K562 (cell line): ENCODE measurements at regions not wholly inside any gene's neighbourhood (a gene's known extent, or its start where the extent isn't known, plus 50 kb on each side); places are given as distances from the start of the nearest gene placed in this dataset.

ENCODE experiments used
- ARNT ChIP-seq, 2 experiments: fragments of 450-650 bp; IDR thresholded peaks; 2 replicates each; pipeline ENCODE4 v1.6.1; 2016; ENCODE audit warnings: mild to moderate bottlenecking in 1 of 2
- BDP1 ChIP-seq: IDR thresholded peaks from 3 replicates; pipeline ENCODE4 v1.6.1; 2011; ENCODE audit not compliant: insufficient read length, insufficient read depth
- CTCF ChIP-seq, 3 experiments: IDR thresholded peaks in 2 of 3; conservative IDR thresholded peaks in 1 of 3; 2 replicates each; pipeline ENCODE4 v1.5.1; 2011 to 2012; ENCODE audit warnings: low read length in 3 of 3, mild to moderate bottlenecking in 3 of 3, control low read depth in 2 of 3, improper control_type of control experiment in 1 of 3, inconsistent platforms in 1 of 3, low read depth in 1 of 3, mixed read lengths in 1 of 3, moderate library complexity in 1 of 3; ENCODE audit not compliant: insufficient read depth in 2 of 3
- GATA2 ChIP-seq: sonication (generic); formaldehyde crosslinking; IDR thresholded peaks from 2 replicates; pipeline ENCODE4 v1.4.0; 2020; ENCODE audit warnings: mild to moderate bottlenecking, missing genetic modification reagents
- HDAC2 ChIP-seq: fragments of 450-650 bp; IDR thresholded peaks from 2 replicates; pipeline ENCODE4 v1.6.1; 2016; ENCODE audit warnings: mild to moderate bottlenecking
- JUNB ChIP-seq: fragments of 450-650 bp; formaldehyde crosslinking; conservative IDR thresholded peaks from 2 replicates; pipeline ENCODE4 v1.4.0; 2020; ENCODE audit warnings: mild to moderate bottlenecking
- MAX ChIP-seq: sonication (generic); formaldehyde crosslinking; IDR thresholded peaks from 2 replicates; pipeline ENCODE4 v1.9.0; 2022; ENCODE audit warnings: mild to moderate bottlenecking, missing genetic modification reagents
- PKNOX1 ChIP-seq: fragments of 450-650 bp; IDR thresholded peaks from 2 replicates; pipeline ENCODE4 v1.6.1; 2016
- RBM22 ChIP-seq: fragments of 200-400 bp; formaldehyde crosslinking; IDR thresholded peaks from 2 replicates; pipeline ENCODE4 v1.6.1; 2018; ENCODE audit warnings: low read length, low read depth; ENCODE audit not compliant: poor library complexity, severe bottlenecking
- RNF219 ChIP-seq: fragments of 250-450 bp; sonication (Bioruptor Pico); IDR thresholded peaks from 2 replicates; pipeline ENCODE4 v1.5.0; 2022; ENCODE audit warnings: mild to moderate bottlenecking
- YY1 ChIP-seq, 3 experiments: IDR thresholded peaks; 2 replicates each; pipeline ENCODE4 v1.6.1; 2011; ENCODE audit warnings: low read length in 2 of 3, mild to moderate bottlenecking in 2 of 3, moderate library complexity in 2 of 3, borderline replicate concordance in 1 of 3, control low read depth in 1 of 3, low read depth in 1 of 3; ENCODE audit not compliant: insufficient read depth in 3 of 3, insufficient replicate concordance in 2 of 3, control insufficient read depth in 1 of 3, insufficient read length in 1 of 3; ENCODE audit errors: extremely low read depth in 1 of 3
- ZBTB49 ChIP-seq: sonication (generic); formaldehyde crosslinking; IDR thresholded peaks from 2 replicates; pipeline ENCODE4 v1.8.0; 2022; ENCODE audit warnings: missing genetic modification reagents, mild to moderate bottlenecking, borderline replicate concordance
- ZNF217 ChIP-seq: sonication (generic); formaldehyde crosslinking; IDR thresholded peaks from 2 replicates; pipeline ENCODE4 v1.8.0; 2022; ENCODE audit warnings: mild to moderate bottlenecking, missing genetic modification reagents

- TF ChIP-seq CTCF (IDR thresholded peaks at IDR 0.05 in 2 of 3, conservative IDR thresholded peaks at IDR 0.05 in 1 of 3; ENCODE audit: insufficient read depth in 2 of 3, low read depth in 1 of 3, low read length in 3 of 3) (no peak), MAX (CRISPR knock-in tag) (no peak), YY1 (IDR thresholded peaks at IDR 0.05; ENCODE audit: borderline replicate concordance in 1 of 3, control insufficient read depth in 1 of 3, extremely low read depth in 1 of 3, insufficient read depth in 3 of 3, insufficient read length in 1 of 3, insufficient replicate concordance in 2 of 3, low read depth in 1 of 3, low read length in 2 of 3) (no peak), HDAC2 (no peak), ARNT (IDR thresholded peaks at IDR 0.05) (no peak), JUNB (no peak), ZBTB49 (CRISPR knock-in tag) (no peak), GATA2 (CRISPR knock-in tag) (no peak), RNF219 (no peak), BDP1 (no peak), ZNF217 (CRISPR knock-in tag) (no peak), PKNOX1 (no peak), RBM22 (no peak)
Measured at GRCh38 chr6:81561071-81561564, 191.4 kb downstream of the TENT5A start.
